ENCODE measurements at regions not wholly inside any gene's neighbourhood (a gene's known extent, or its start where the extent isn't known, plus 50 kb on each side); places are given as distances from the start of the nearest gene placed in this dataset.
"Not testable (repeated sequence)": the region's sequence is repeated elsewhere in the genome, so short reads cannot be mapped to it uniquely, and the experiment has no call there.

DNA sequence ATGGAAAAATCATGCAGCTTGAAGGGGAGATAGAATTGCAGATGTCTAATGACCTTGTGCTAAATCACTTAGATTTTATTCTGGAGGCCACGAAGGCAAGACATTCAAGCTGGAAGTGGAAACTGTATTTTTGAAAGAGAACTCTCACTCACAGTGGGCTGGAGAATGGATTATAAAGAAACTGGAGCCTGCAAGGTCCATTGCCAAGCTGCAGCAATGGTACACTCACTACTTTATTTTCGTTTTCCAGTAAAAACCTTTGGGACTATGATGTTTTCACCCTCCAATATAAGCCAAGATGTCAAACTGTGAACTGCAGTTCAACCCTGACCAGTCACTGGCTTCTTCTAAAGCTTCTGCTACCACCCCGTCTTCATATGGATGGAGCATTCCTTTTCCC, 62.0 kb downstream of the SKIDA1 start:
- DNase-seq: no peak

GRCh38 chr10:21458126-21458871, 67.2 kb downstream of the SKIDA1 start:
- DNase-seq: no peak

DNA sequence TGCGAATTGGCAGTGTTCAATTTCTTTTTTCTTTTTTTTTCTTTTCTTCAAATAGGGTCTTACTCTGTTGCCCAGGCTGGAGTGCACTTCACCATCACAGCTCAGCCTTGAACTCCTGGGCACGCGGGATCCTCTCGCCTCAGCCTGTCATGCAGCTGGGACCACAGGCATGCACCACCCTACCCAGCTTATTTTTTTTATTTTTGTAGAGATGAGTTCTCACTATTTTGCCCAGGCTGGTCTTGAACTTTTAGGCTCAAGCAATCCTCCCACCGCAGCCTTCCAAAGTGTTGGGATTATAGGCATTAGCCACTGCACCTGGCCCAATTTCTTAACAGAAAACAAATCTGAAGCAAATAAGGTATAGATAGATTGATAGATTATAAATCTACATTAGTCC, 69.3 kb downstream of the SKIDA1 start:
- DNase-seq: no peak

GRCh38 chr10:21452203-21452602, 73.3 kb downstream of the SKIDA1 start:
- DNase-seq: no peak

- no peak for DNase-seq
These were observed 76.1 kb downstream of the SKIDA1 start for GRCh38 chr10:21449288-21449966.

DNA sequence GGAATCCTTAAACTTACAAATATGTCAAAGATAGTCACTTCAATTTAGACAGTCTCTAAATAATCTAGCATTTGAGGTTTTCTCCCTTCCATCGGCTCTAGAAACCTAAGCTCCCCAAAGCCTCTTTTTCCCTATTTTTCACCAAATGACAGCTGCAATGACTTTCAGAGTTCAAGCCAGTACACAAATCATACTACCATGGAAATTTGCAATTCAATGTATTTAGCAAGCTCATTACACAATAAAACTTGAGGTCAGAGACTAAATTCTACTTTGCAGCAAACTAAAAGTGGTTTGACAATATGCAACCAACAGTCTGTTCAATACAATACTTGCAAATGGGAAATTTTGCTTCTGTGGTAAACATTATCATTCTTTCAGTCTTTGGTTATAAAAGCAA, 80.3 kb downstream of the SKIDA1 start:
- no peak for DNase-seq

- no peak for DNase-seq
These were observed 83.9 kb downstream of the SKIDA1 start for GRCh38 chr10:21441625-21442024.

- not testable (repeated sequence) for DNase-seq
These were observed 86.6 kb downstream of the SKIDA1 start for GRCh38 chr10:21438914-21439313.

DNA sequence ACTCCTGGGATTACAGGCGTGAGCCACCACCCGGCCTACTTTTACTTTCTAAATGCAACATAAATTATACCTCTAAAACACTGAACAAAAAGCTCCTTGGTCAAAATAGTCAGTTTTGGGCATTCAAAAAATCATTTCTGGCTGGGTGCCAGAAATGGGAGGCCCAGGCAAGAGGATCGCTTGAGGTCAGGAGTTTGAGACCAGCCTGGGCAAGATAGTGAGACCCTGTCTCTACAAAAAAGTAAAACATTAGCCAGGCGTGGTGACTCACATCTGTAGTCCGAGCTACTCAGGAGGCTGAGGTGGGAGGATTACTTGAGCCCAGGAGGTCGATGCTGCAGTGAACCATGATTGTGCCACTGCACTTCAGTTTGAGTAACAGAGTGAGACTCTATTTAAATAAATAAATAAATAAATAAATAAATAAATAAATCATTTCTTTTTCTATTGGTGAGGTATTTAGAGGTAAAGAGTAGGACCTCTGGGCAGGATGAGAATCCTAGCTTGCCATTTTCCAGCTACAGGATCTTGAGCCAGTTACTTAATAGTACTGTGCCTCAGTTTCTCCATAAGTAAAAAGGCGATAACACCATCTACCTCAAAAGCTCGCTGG, 87.6 kb downstream of the SKIDA1 start:
- DNase-seq: no peak

- no peak for DNase-seq
These were observed 93.2 kb downstream of the SKIDA1 start for GRCh38 chr10:21432266-21432665.

DNA sequence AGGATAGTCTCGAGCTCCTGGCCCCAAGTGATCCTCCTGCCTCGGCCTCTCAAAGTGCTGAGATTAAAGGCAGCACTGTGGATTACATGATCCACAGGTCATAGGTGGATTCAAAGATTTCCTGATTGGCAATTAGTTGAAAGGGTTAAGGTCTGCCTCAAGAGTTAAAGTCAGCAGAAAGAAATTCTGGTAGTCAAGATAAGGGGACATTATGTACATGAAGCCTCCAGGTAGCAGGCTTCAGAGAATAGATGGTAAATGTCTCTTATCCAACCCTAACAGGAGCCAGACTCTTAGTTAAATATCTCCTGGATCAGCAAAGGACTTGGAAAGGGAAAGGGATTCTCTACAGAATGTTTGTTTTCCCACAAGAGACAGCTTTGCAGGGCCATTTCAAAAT, 93.7 kb downstream of the SKIDA1 start:
- no peak for DNase-seq

- DNase-seq: no peak
These were observed 97.5 kb downstream of the SKIDA1 start for GRCh38 chr10:21427804-21428481.

DNA sequence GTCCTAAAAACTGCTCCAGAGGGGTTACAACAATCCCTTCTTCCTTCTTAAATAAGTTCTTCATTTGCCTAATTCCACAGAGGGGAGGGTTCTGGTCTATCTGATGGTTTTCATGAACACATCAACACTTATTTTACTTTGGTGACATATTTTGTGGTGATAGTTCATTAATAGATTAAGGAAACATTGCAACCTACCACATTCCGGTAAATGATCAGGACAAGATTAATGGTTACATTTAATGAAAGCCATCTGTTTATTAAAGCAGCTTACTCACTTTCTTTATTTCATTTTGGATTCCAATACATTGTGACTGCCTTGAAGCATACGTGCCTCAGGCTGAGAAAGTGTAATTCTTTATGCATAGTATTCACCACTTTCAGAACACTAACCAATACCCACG, 101.0 kb downstream of the SKIDA1 start:
- DNase-seq: no peak

- no peak for DNase-seq
These were observed 101.6 kb downstream of the SKIDA1 start for GRCh38 chr10:21423850-21424249.

DNA sequence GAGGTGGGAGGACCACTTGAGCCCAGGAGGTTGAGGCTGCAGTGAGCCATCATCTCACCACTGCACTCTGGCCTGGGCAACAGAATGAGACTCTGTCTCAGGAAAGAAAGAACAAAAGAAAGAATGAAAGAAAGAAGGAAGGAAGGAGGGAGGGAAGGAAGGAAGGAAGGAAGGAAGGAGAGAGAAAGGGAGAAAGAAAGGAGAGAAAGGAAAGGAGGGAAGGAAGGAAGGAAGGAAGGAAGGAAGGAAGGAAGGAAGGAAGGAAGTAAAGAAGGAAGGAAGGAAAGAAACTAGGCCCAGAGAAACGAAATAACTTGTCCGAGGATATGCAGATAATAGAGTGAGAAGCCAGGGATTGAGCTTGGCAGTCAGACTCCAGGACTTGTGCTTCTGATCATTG, 102.1 kb downstream of the SKIDA1 start:
- DNase-seq: no peak

DNA sequence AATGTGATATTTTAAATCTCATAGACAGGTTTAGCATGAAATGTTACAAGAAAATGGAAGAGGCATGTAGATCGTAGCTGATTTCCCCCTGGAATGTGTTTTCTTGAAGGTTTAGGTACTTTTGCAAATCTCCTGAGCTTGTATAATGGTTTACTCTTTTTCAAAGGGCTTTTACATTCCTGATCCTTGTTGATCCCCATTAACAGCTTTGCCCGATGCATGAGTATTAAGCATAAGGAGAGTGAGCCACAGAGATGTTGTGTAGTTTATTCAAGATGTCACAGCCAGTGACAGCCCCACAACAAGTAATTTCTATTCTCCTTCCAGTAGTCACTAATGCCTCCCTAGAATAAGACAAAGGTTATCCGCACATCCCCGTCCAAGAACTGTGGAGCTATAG, 103.7 kb downstream of the SKIDA1 start:
- DNase-seq: no peak

GRCh38 chr10:21421016-21421415, 104.5 kb downstream of the SKIDA1 start:
- no peak for DNase-seq

DNA sequence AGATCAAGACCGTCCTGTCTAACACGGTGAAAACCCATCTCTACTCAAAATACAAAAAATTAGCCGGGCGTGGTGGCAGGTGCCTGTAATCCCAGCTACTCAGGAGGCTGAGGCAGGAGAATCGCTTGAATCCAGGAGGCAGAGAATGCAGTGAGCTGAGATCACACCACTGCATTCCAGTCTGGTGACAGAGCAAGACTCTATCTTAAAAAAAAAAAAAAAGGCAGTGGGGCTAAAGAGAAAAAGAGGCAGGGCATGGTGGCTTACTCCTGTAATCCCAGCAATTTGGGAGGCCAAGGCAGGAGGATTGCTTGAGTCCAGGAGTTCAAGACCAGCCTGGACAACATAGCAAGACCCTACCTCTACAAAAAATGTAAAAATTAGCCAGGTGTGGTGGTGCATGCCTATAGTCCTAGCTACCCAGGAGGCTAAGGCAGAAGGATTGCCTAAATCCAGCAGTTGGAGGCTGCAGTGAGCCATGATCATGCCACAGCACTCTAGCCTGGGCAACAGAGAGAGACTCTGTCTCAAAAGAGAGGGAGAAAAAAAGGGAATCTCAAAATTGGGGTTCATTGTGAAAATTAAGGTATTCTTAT, 106.4 kb downstream of the SKIDA1 start:
- DNase-seq: not testable (repeated sequence)

- DNase-seq: no peak
These were observed 108.2 kb downstream of the SKIDA1 start for GRCh38 chr10:21417172-21417712.

GRCh38 chr10:21413680-21414079, 111.8 kb downstream of the SKIDA1 start:
- no peak for DNase-seq

DNA sequence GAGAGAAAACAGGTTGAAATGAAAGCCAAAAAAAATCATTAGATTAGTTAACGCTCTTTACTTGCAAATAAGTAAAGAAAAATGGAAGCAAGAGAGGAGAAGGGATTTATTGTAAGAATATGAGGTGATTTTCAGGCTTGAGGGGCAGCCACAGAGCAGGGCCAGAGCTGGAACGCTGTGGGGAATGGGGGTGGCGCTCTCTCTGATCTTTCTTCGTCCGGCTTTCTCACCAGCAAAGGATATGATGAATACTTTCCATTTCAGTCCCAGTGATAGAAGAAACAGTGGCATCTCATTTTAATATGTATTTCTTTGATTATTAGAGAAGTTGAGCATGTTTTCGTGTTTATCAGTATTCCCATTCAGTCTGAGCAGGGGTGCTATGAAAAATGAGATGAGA, 112.2 kb downstream of the SKIDA1 start:
- DNase-seq: no peak

DNA sequence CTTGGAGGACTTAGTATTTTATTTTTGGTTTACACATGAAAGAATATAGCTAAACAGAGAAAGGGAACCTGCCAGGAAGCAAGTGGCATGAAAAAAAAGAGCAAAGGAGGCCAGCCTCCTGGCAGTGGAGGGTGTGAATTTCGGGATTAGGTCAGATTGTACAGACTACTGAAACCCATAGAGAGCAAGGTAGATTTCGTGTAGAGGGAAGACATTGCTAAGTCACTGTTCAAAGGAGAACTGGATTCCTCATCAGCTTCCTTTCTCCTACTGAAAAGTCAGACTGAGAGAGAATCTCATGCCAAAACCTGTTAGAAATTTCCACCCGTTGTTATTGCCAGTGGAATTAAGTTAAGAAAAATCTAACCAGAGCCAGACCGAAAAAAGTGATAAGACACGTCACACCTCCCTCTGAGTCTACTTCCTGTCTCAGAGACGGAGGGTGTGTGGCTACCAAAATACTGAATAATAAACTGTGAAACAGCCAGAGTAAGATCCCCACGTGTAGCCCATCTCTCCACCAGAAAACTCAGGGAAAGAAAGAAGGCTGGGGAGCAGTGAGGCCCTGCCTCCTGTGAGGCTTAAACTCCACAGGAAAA, 118.8 kb downstream of the SKIDA1 start:
- peak in 3 of 6 experiments; percentile 3 to 22 (median 4) for DNase-seq

Data from stimulated activated naive CD4-positive, alpha-beta T cell (primary cell).